Endothelial cell of umbilical vein (primary cell): ENCODE measurements at regions not wholly inside any gene's neighbourhood (a gene's known extent, or its start where the extent isn't known, plus 50 kb on each side); places are given as distances from the start of the nearest gene placed in this dataset.

ENCODE experiments used
- BruUV-seq: library from RNA; stranded (reverse); fragments of 400-500 nt; replicated peaks from 2 replicates; lab custom pipeline; 2021; lab: Mats Ljungman, UMichigan
- CTCF ChIA-PET: fragments of 300-600, 350-600 bp; sonication (Branson Sonifier 250); formaldehyde crosslinking; loops from one replicate; lab custom pipeline; 2021; ENCODE audit warnings: antibody characterized with exemption, inconsistent platforms; lab: Charles Lee
- POLR2A ChIA-PET: fragments of 300-600, 350-600 bp; sonication (Branson Sonifier 250); formaldehyde crosslinking; loops from one replicate; lab custom pipeline; 2021; ENCODE audit warnings: antibody characterized with exemption, inconsistent platforms; lab: Charles Lee
- DNase-seq: peaks from one replicate; pipeline ENCODE4 v3.0.0-alpha.2; 2011; ENCODE audit warnings: low read depth, low spot score
- FAIRE-seq: peaks from 2 replicates; lab custom pipeline; 2011; peaks lifted over from hg19 to GRCh38; lab: Jason Lieb, UNC
- H2AFZ ChIP-seq: 2 replicates; pipeline ENCODE4 v1.6.0; 2012; ENCODE audit warnings: low read depth, low read length, control low read depth, inconsistent platforms
- H3K27ac ChIP-seq: 2 replicates; pipeline ENCODE4 v1.5.1; 2011; ENCODE audit warnings: low read depth, mild to moderate bottlenecking, control low read depth, low read length, moderate library complexity; ENCODE audit not compliant: insufficient read depth
- H3K27me3 ChIP-seq, 2 experiments: 2 replicates each; pipeline versions ENCODE4 v1.6.0 to v1.6.1; 2011; ENCODE audit warnings: low read length in 2 of 2, mixed read lengths in 1 of 2; ENCODE audit not compliant: control insufficient read depth in 2 of 2, insufficient read depth in 2 of 2
- H3K36me3 ChIP-seq, 2 experiments: 2 replicates in 1 of 2; 3 replicates in 1 of 2; pipeline ENCODE4 v1.5.1; 2011; ENCODE audit warnings: low read length in 2 of 2, mild to moderate bottlenecking in 1 of 2, moderate library complexity in 1 of 2; ENCODE audit not compliant: control insufficient read depth in 2 of 2, insufficient read depth in 2 of 2; ENCODE audit errors: extremely low read depth in 1 of 2
- H3K4me1 ChIP-seq: 3 replicates; pipeline ENCODE4 v1.5.1; 2011; ENCODE audit warnings: mild to moderate bottlenecking, low read length; ENCODE audit not compliant: control insufficient read depth, insufficient read depth; ENCODE audit errors: extremely low read depth
- H3K4me2 ChIP-seq: 2 replicates; pipeline ENCODE4 v1.6.1; 2011; ENCODE audit warnings: low read length, control low read depth, mixed read lengths; ENCODE audit not compliant: insufficient read depth
- H3K4me3 ChIP-seq, 3 experiments: fragments of 200-600 bp in 1 of 3; sonication (generic), shearing (Covaris generic) in 1 of 3; replicated peaks in 1 of 3; 2 replicates each; pipeline ENCODE4 v1.5.1; 2011 to 2016; ENCODE audit warnings: control low read depth in 3 of 3, low read length in 3 of 3, mild to moderate bottlenecking in 2 of 3, inconsistent platforms in 1 of 3, low read depth in 1 of 3, moderate library complexity in 1 of 3; ENCODE audit not compliant: insufficient read depth in 1 of 3
- H3K79me2 ChIP-seq: 2 replicates; pipeline ENCODE4 v1.6.0; 2012; ENCODE audit warnings: low read length, inconsistent platforms; ENCODE audit not compliant: control insufficient read depth, insufficient read depth
- H3K9ac ChIP-seq: replicated peaks from 2 replicates; pipeline ENCODE3; 2011; ENCODE audit warnings: low read length, control low read depth; ENCODE audit not compliant: insufficient read depth; ENCODE audit errors: extremely low read depth
- H3K9me1 ChIP-seq: replicated peaks from 3 replicates; pipeline ENCODE4 v1.6.0; 2011; ENCODE audit warnings: mild to moderate bottlenecking, low read length; ENCODE audit not compliant: control insufficient read depth, insufficient read depth; ENCODE audit errors: extremely low read depth
- H3K9me3 ChIP-seq: replicated peaks from 2 replicates; pipeline ENCODE4 v1.5.1; 2012; ENCODE audit warnings: low read length, inconsistent platforms; ENCODE audit not compliant: control insufficient read depth, insufficient read depth
- H4K20me1 ChIP-seq: replicated peaks from 2 replicates; pipeline ENCODE3; 2011; ENCODE audit warnings: mild to moderate bottlenecking, low read length; ENCODE audit not compliant: control insufficient read depth, insufficient read depth; ENCODE audit errors: extremely low read depth
- EZH2 ChIP-seq: IDR thresholded peaks from 2 replicates; pipeline ENCODE4 v1.6.1; 2012; ENCODE audit warnings: borderline replicate concordance, low read depth, mild to moderate bottlenecking, moderate library complexity, low read length, inconsistent platforms; ENCODE audit not compliant: severe bottlenecking
- FOS ChIP-seq: IDR thresholded peaks from 2 replicates; pipeline ENCODE4 v1.6.1; 2011; ENCODE audit warnings: mild to moderate bottlenecking, low read length, moderate library complexity, borderline replicate concordance; ENCODE audit not compliant: insufficient read depth
- GATA2 ChIP-seq: IDR thresholded peaks from 2 replicates; pipeline ENCODE4 v1.7.0; 2011; ENCODE audit warnings: low read depth, mild to moderate bottlenecking, moderate library complexity, mixed read lengths, low read length; ENCODE audit not compliant: insufficient read length, insufficient read depth
- JUN ChIP-seq: IDR thresholded peaks from 2 replicates; pipeline ENCODE4 v1.6.1; 2011; ENCODE audit warnings: borderline replicate concordance, low read depth; ENCODE audit not compliant: insufficient read length, insufficient read depth
- MYC ChIP-seq: IDR thresholded peaks from one replicate; pipeline ENCODE4 v1.6.1; 2011; ENCODE audit warnings: mild to moderate bottlenecking, low read depth, low read length
- POLR2A ChIP-seq: IDR thresholded peaks from 2 replicates; pipeline ENCODE4 v1.6.1; 2012; ENCODE audit warnings: low read depth, mild to moderate bottlenecking, control low read depth, low read length
- POLR2AphosphoS5 ChIP-seq: IDR thresholded peaks from 2 replicates; pipeline ENCODE4 v1.6.1; 2012; ENCODE audit warnings: low read depth, mild to moderate bottlenecking, control low read depth, low read length, moderate library complexity; ENCODE audit not compliant: insufficient read depth
- dilution Hi-C: fragments of 300-500 bp; cut with MboI; formaldehyde crosslinking; loops from one replicate; pipeline ENCODE4 v1.15.0; 2019; ENCODE audit warnings: low sequenced_read_pairs; ENCODE audit not compliant: extremely low pct_ligation_motif_present
- intact Hi-C: fragments of 100-400 bp; cut with micrococcal nuclease; formaldehyde crosslinking; loops from one replicate; pipeline ENCODE4 v1.10.0; 2022
- TF ChIP-seq, protein P1 (sequence below), 2 donors: IDR thresholded peaks; 1 replicate in 1 of 2; 2 replicates in 1 of 2; pipeline ENCODE4 v1.5.1; 2011; ENCODE audit warnings: low read length in 2 of 2, mild to moderate bottlenecking in 2 of 2, moderate library complexity in 2 of 2, control low read depth in 1 of 2, inconsistent platforms in 1 of 2, low read depth in 1 of 2; ENCODE audit not compliant: insufficient read depth in 1 of 2; ENCODE audit errors: extremely low read depth in 1 of 2
- TF ChIP-seq, protein P2 (sequence below): IDR thresholded peaks from 2 replicates; pipeline ENCODE4 v1.6.1; 2011; ENCODE audit not compliant: insufficient read depth, insufficient read length

GRCh38 chr2:217353591-217353990 is 493.7 kb upstream of the TNP1 start:
- H3K9me1 ChIP-seq = no peaks in the 10 kb centered on the region
- no peak overlapping the region for H3K4me3 ChIP-seq
- BruUV-seq = no TSS peak
- H3K27ac ChIP-seq = no peak overlapping the region
- no peak overlapping the region for H3K4me2 ChIP-seq
- DNase-seq = no peak
- no peak for TF ChIP-seq POLR2AphosphoS5
- TF ChIP-seq GATA2 = no peak
- no peak for TF ChIP-seq FOS
- TF ChIP-seq MYC = no peak
- TF ChIP-seq EZH2 = no peak
- TF ChIP-seq, protein P1, sequence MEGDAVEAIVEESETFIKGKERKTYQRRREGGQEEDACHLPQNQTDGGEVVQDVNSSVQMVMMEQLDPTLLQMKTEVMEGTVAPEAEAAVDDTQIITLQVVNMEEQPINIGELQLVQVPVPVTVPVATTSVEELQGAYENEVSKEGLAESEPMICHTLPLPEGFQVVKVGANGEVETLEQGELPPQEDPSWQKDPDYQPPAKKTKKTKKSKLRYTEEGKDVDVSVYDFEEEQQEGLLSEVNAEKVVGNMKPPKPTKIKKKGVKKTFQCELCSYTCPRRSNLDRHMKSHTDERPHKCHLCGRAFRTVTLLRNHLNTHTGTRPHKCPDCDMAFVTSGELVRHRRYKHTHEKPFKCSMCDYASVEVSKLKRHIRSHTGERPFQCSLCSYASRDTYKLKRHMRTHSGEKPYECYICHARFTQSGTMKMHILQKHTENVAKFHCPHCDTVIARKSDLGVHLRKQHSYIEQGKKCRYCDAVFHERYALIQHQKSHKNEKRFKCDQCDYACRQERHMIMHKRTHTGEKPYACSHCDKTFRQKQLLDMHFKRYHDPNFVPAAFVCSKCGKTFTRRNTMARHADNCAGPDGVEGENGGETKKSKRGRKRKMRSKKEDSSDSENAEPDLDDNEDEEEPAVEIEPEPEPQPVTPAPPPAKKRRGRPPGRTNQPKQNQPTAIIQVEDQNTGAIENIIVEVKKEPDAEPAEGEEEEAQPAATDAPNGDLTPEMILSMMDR (IDR thresholded peaks at IDR 0.05; ENCODE audit: extremely low read depth in 1 of 2, insufficient read depth in 1 of 2, low read depth in 1 of 2, low read length in 2 of 2) = no peak
- no peaks in the 10 kb centered on the region for H4K20me1 ChIP-seq
- no peaks in the 10 kb centered on the region for H3K27me3 ChIP-seq
- ChIA-PET POLR2A (no interaction called here), CTCF (no interaction called here)
- dilution Hi-C loops (no loop called here), intact Hi-C loops (no loop called here)
- no peaks in the 10 kb centered on the region for H3K79me2 ChIP-seq
- H2AFZ ChIP-seq = no peak overlapping the region
- H3K36me3 ChIP-seq = no peaks in the 10 kb centered on the region
- FAIRE-seq = no peak
- no peak overlapping the region for H3K9ac ChIP-seq
- no peaks in the 10 kb centered on the region for H3K9me3 ChIP-seq
- H3K4me1 ChIP-seq = no peaks in the 10 kb centered on the region

- H3K4me3 ChIP-seq = no peak overlapping the region
- H4K20me1 ChIP-seq = no peaks in the 10 kb centered on the region
- dilution Hi-C loops (no loop called here), intact Hi-C loops (no loop called here)
- TF ChIP-seq JUN (no peak), POLR2A (no peak), EZH2 (no peak), FOS (no peak), MYC (no peak), GATA2 (no peak), POLR2AphosphoS5 (no peak)
- TF ChIP-seq, protein P2, sequence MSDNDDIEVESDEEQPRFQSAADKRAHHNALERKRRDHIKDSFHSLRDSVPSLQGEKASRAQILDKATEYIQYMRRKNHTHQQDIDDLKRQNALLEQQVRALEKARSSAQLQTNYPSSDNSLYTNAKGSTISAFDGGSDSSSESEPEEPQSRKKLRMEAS = no peak
- TF ChIP-seq, protein P1 (IDR thresholded peaks at IDR 0.05; ENCODE audit: extremely low read depth in 1 of 2, insufficient read depth in 1 of 2, low read depth in 1 of 2, low read length in 2 of 2) = no peak
- no TSS peak for BruUV-seq
- CTCF ChIA-PET = no interaction called here
- H3K4me1 ChIP-seq = no peaks in the 10 kb centered on the region
- no peaks in the 10 kb centered on the region for H3K36me3 ChIP-seq
- FAIRE-seq (no peak), DNase-seq (no peak)
- H3K27ac ChIP-seq = no peak overlapping the region
- no peak overlapping the region for H2AFZ ChIP-seq
- POLR2A ChIA-PET = no interaction called here
- no peaks in the 10 kb centered on the region for H3K79me2 ChIP-seq
- no peaks in the 10 kb centered on the region for H3K27me3 ChIP-seq
- no peaks in the 10 kb centered on the region for H3K9me1 ChIP-seq
- H3K9me3 ChIP-seq = no peaks in the 10 kb centered on the region
- no peak overlapping the region for H3K4me2 ChIP-seq
- no peak overlapping the region for H3K9ac ChIP-seq
These were observed 491.5 kb upstream of the TNP1 start for GRCh38 chr2:217351378-217351777.
